SK-N-SH (cell line): ENCODE measurements at regions not wholly inside any gene's neighbourhood (a gene's known extent, or its start where the extent isn't known, plus 50 kb on each side); places are given as distances from the start of the nearest gene placed in this dataset.

ENCODE experiments used
- CTCF ChIA-PET: fragments of 300-600, 350-600 bp; formaldehyde crosslinking; extraction: SDS; loops from one replicate; lab custom pipeline; 2021; lab: Yijun Ruan, JAX
- POLR2A ChIA-PET: fragments of 350-600 bp; sonication (Branson Sonifier 250); formaldehyde crosslinking; extraction: SDS; loops from one replicate; lab custom pipeline; 2020; ENCODE audit warnings: antibody characterized with exemption, inconsistent platforms; lab: Yijun Ruan, JAX
- DNase-seq: peaks from one replicate; pipeline ENCODE4 v3.0.0; 2012
- H2AFZ ChIP-seq: fragments of 200-600 bp; sonication (generic); 2 replicates; pipeline ENCODE4 v1.8.1; 2016; ENCODE audit warnings: antibody characterized with exemption, mild to moderate bottlenecking, low read depth
- H3F3A ChIP-seq: fragments of 200-600 bp; sonication (generic); replicated peaks from 2 replicates; pipeline ENCODE3; 2016; ENCODE audit warnings: antibody characterized with exemption, mild to moderate bottlenecking; ENCODE audit not compliant: insufficient read depth
- H3K27ac ChIP-seq, 2 experiments: fragments of 200-500 bp in 1 of 2; fragments of 200-600 bp in 1 of 2; sonication (Bioruptor generic) in 1 of 2; sonication (generic), shearing (Covaris generic) in 1 of 2; 2 replicates each; pipeline versions ENCODE4 v1.5.1 to v1.6.1; 2014 to 2016; ENCODE audit warnings: low read depth in 2 of 2, inconsistent platforms in 1 of 2, low read length in 1 of 2, mild to moderate bottlenecking in 1 of 2, mixed read lengths in 1 of 2
- H3K27me3 ChIP-seq: fragments of 200-600 bp; sonication (generic), shearing (Covaris generic); 2 replicates; pipeline ENCODE4 v1.6.1; 2016; ENCODE audit warnings: mixed run types; ENCODE audit not compliant: insufficient read depth
- H3K36me3 ChIP-seq, 2 experiments: fragments of 200-500 bp in 1 of 2; fragments of 200-600 bp in 1 of 2; sonication (Bioruptor generic) in 1 of 2; sonication (generic) in 1 of 2; replicated peaks in 1 of 2; 2 replicates each; pipeline versions ENCODE3 to v1.5.1; 2014 to 2016; ENCODE audit warnings: low read length in 1 of 2, mild to moderate bottlenecking in 1 of 2; ENCODE audit not compliant: insufficient read depth in 2 of 2, control insufficient read depth in 1 of 2
- H3K4me1 ChIP-seq, 2 experiments: fragments of 200-500 bp in 1 of 2; fragments of 200-600 bp in 1 of 2; sonication (Bioruptor generic) in 1 of 2; sonication (generic), shearing (Covaris generic) in 1 of 2; 2 replicates each; pipeline versions ENCODE4 v1.5.1 to v1.6.1; 2014 to 2016; ENCODE audit warnings: low read depth in 1 of 2, low read length in 1 of 2, mixed run types in 1 of 2; ENCODE audit not compliant: insufficient read depth in 2 of 2, control insufficient read depth in 1 of 2
- H3K4me2 ChIP-seq: fragments of 200-600 bp; sonication (generic), shearing (Covaris generic); 2 replicates; pipeline ENCODE4 v1.6.1; 2017; ENCODE audit warnings: mixed run types
- H3K4me3 ChIP-seq, 2 experiments: fragments of 200-500 bp in 1 of 2; fragments of 200-600 bp in 1 of 2; sonication (Bioruptor generic) in 1 of 2; sonication (generic), shearing (Covaris generic) in 1 of 2; 2 replicates each; pipeline versions ENCODE4 v1.5.1 to v1.8.1; 2014 to 2016; ENCODE audit warnings: low read depth in 2 of 2, inconsistent platforms in 1 of 2, low read length in 1 of 2, mild to moderate bottlenecking in 1 of 2, mixed read lengths in 1 of 2, moderate library complexity in 1 of 2
- H3K79me2 ChIP-seq: fragments of 200-600 bp; sonication (generic); 2 replicates; pipeline ENCODE4 v1.8.1; 2017; ENCODE audit warnings: mild to moderate bottlenecking; ENCODE audit not compliant: insufficient read depth
- H3K9ac ChIP-seq: fragments of 200-600 bp; sonication (generic); 2 replicates; pipeline ENCODE4 v1.6.1; 2017; ENCODE audit warnings: mixed run types
- H3K9me2 ChIP-seq: fragments of 200-600 bp; sonication (generic); 2 replicates; pipeline ENCODE4 v1.6.1; 2017; ENCODE audit warnings: mixed run types
- H3K9me3 ChIP-seq: fragments of 200-600 bp; sonication (generic); 2 replicates; pipeline ENCODE4 v1.6.1; 2017; ENCODE audit warnings: mixed run types, mild to moderate bottlenecking, moderate library complexity
- H4K20me1 ChIP-seq: fragments of 200-600 bp; sonication (generic); 2 replicates; pipeline ENCODE4 v1.6.1; 2017; ENCODE audit warnings: mild to moderate bottlenecking, mixed run types; ENCODE audit not compliant: insufficient read depth
- CTCF ChIP-seq: fragments of 200-600 bp; sonication (generic); IDR thresholded peaks from 2 replicates; pipeline ENCODE4 v1.6.1; 2017; ENCODE audit warnings: antibody characterized with exemption, mild to moderate bottlenecking, moderate library complexity
- FOSL2 ChIP-seq: IDR thresholded peaks from 2 replicates; pipeline ENCODE4 v1.4.0; 2012; ENCODE audit warnings: low read depth, mild to moderate bottlenecking, moderate library complexity, borderline replicate concordance
- GABPA ChIP-seq: IDR thresholded peaks from 2 replicates; pipeline ENCODE4 v1.4.0; 2012; ENCODE audit warnings: low read depth, mild to moderate bottlenecking
- IRF3 ChIP-seq: fragments of 150-350 bp; IDR thresholded peaks from 2 replicates; pipeline ENCODE4 v1.6.1; 2016; ENCODE audit warnings: mild to moderate bottlenecking, low read depth, low read length
- MAX ChIP-seq: IDR thresholded peaks from 2 replicates; pipeline ENCODE4 v1.4.0; 2012; ENCODE audit warnings: low read depth
- PBX3 ChIP-seq: IDR thresholded peaks from 2 replicates; pipeline ENCODE4; 2012
- POLR2AphosphoS5 ChIP-seq: IDR thresholded peaks from 2 replicates; pipeline ENCODE4 v1.6.1; 2012; ENCODE audit warnings: low read depth, low read length
- RAD21 ChIP-seq: IDR thresholded peaks from 2 replicates; pipeline ENCODE4 v1.6.1; 2012; ENCODE audit warnings: mild to moderate bottlenecking, low read length
- RCOR1 ChIP-seq: fragments of 150-350 bp; IDR thresholded peaks from 2 replicates; pipeline ENCODE4 v1.6.1; 2017; ENCODE audit warnings: antibody characterized with exemption, low read length
- RFX5 ChIP-seq: IDR thresholded peaks from 2 replicates; pipeline ENCODE4 v1.6.1; 2012; ENCODE audit warnings: mild to moderate bottlenecking, improper control_type of control experiment, low read length
- RXRA ChIP-seq: IDR thresholded peaks from 2 replicates; pipeline ENCODE4 v1.4.0; 2012; ENCODE audit warnings: low read depth, mild to moderate bottlenecking, borderline replicate concordance
- SIN3A ChIP-seq: IDR thresholded peaks from 2 replicates; pipeline ENCODE4 v1.6.1; 2012; ENCODE audit warnings: low read depth, mild to moderate bottlenecking, low read length, moderate library complexity, borderline replicate concordance
- SMC3 ChIP-seq: IDR thresholded peaks from 2 replicates; pipeline ENCODE4 v1.6.1; 2012; ENCODE audit warnings: low read depth, low read length, improper control_type of control experiment
- USF2 ChIP-seq: fragments of 150-350 bp; IDR thresholded peaks from 2 replicates; pipeline ENCODE4 v1.6.1; 2017; ENCODE audit warnings: antibody characterized with exemption, low read length, low read depth, borderline replicate concordance
- YY1 ChIP-seq: IDR thresholded peaks from 2 replicates; pipeline ENCODE4 v1.4.0; 2012; ENCODE audit warnings: low read depth, mild to moderate bottlenecking
- ZBTB33 ChIP-seq: IDR thresholded peaks from 2 replicates; pipeline ENCODE4 v1.4.0; 2012; ENCODE audit warnings: low read depth, borderline replicate concordance
- WGBS: methylation state at CpG from one replicate; pipeline ENCODE4 v1.1.6; 2017; ENCODE audit warnings: low lambda C conversion rate; 5-methylcytosine and 5-hydroxymethylcytosine counted together

- TF ChIP-seq IRF3, result no peak
- TF ChIP-seq USF2, result no peak
- TF ChIP-seq RCOR1, result no peak
- no peak for TF ChIP-seq RAD21
Observed at GRCh38 chr4:130186931-130187330, 1091.0 kb downstream of the C4orf33 start (continued).

GRCh38 chr4:130187587-130187986 is 1091.6 kb downstream of the C4orf33 start:
- POLR2A ChIA-PET, result no interaction called here
- no peak for TF ChIP-seq CTCF
- TF ChIP-seq RFX5, result peak; percentile 91
- Histone ChIP-seq H3K9me3 (no peaks in the 10 kb centered on the region), H3K4me3 (no peak overlapping the region), H3K9ac (no peak overlapping the region), H3K4me1 (no peaks in the 10 kb centered on the region), H3K27me3 (no peaks in the 10 kb centered on the region), H3K27ac (no peak overlapping the region), H2AFZ (no peak overlapping the region), H3K36me3 (no peaks in the 10 kb centered on the region), H3K9me2 (no peaks in the 10 kb centered on the region), H3K79me2 (no peaks in the 10 kb centered on the region), H3F3A (no peaks in the 10 kb centered on the region), H4K20me1 (no peaks in the 10 kb centered on the region), H3K4me2 (no peak overlapping the region)
- 0% methylated on average over 1 of the region's 1 CpG for WGBS
- DNase-seq, result no peak
- CTCF ChIA-PET, result no interaction called here

- no peaks in the 10 kb centered on the region for H4K20me1 ChIP-seq
- H3K9ac ChIP-seq, result no peak overlapping the region
- WGBS, result 2% methylated on average over 3 of the region's 3 CpGs
- CTCF ChIA-PET, result no interaction called here
- H3K36me3 ChIP-seq, result no peaks in the 10 kb centered on the region
- H3K4me1 ChIP-seq, result no peaks in the 10 kb centered on the region
- H3K4me3 ChIP-seq, result no peak overlapping the region
- H3F3A ChIP-seq, result no peaks in the 10 kb centered on the region
- no peaks in the 10 kb centered on the region for H3K9me2 ChIP-seq
- no peaks in the 10 kb centered on the region for H3K9me3 ChIP-seq
- no peak for DNase-seq
- H3K27me3 ChIP-seq, result no peaks in the 10 kb centered on the region
- no peak overlapping the region for H3K27ac ChIP-seq
- POLR2A ChIA-PET, result no interaction called here
- no peak overlapping the region for H2AFZ ChIP-seq
- no peak overlapping the region for H3K4me2 ChIP-seq
- no peaks in the 10 kb centered on the region for H3K79me2 ChIP-seq
- TF ChIP-seq SMC3 (no peak), POLR2AphosphoS5 (no peak), MAX (no peak), RAD21 (no peak), PBX3 (no peak), ZBTB33 (no peak), RXRA (no peak), RFX5 (no peak), SIN3A (no peak), RCOR1 (no peak), CTCF (no peak), GABPA (no peak), FOSL2 (no peak), YY1 (no peak)
Observed at GRCh38 chr4:130192787-130193186, 1096.8 kb downstream of the C4orf33 start.
